ENCODE measurements at regions not wholly inside any gene's neighbourhood (a gene's known extent, or its start where the extent isn't known, plus 50 kb on each side); places are given as distances from the start of the nearest gene placed in this dataset. TPM values are rescaled to one million over a fixed set of nuclear protein-coding genes. Genes with fewer than 3 reads are reported as not detected.

GRCh38 chr2:9782197-9782719, 61.0 kb upstream of the TAF1B start:
- no peak for FAIRE-seq
- no peak for DNase-seq (ENCODE audit: low spot score in 2 of 2)

- no peak for DNase-seq (ENCODE audit: low spot score in 2 of 2)
- FAIRE-seq = no peak
Observed at GRCh38 chr2:9789371-9789770, 53.9 kb upstream of the TAF1B start.

GRCh38 chr2:9790702-9791225, 52.5 kb upstream of the TAF1B start:
- DNase-seq (ENCODE audit: low spot score in 2 of 2) (no peak), FAIRE-seq (no peak)

- DNase-seq (ENCODE audit: low spot score in 2 of 2) (no peak), FAIRE-seq (no peak)
Observed at GRCh38 chr2:9791711-9792110, 51.6 kb upstream of the TAF1B start.

GRCh38 chr2:9793156-9793917, 49.9 kb upstream of the TAF1B start:
- DNase-seq (ENCODE audit: low spot score in 2 of 2) (no peak), FAIRE-seq (no peak)

Small RNA genes lying in the stretch of these regions (small RNA-seq; reads per million reads assigned to genes)
- not detected for gene AC082651.2
- not detected for gene RNU4-73P

Measured in frontal cortex (tissue), 4 donors.